B cell (primary cell): ENCODE measurements at regions not wholly inside any gene's neighbourhood (a gene's known extent, or its start where the extent isn't known, plus 50 kb on each side); places are given as distances from the start of the nearest gene placed in this dataset.

ENCODE experiments used
- EZH2 ChIP-seq: IDR thresholded peaks from 2 replicates; pipeline ENCODE4 v1.6.1; 2012; ENCODE audit warnings: borderline replicate concordance, low read depth, mild to moderate bottlenecking, moderate library complexity, low read length; ENCODE audit not compliant: insufficient read depth, poor library complexity, severe bottlenecking
- TF ChIP-seq, protein P1 (sequence below): fragments of 200-600 bp; IDR thresholded peaks from one replicate; pipeline ENCODE4 v1.8.0; 2022; ENCODE audit warnings: antibody characterized with exemption, mild to moderate bottlenecking

GRCh38 chr1:93025572-93025971 lies 53.5 kb upstream of the MTF2 start:
- TF ChIP-seq, protein P1, sequence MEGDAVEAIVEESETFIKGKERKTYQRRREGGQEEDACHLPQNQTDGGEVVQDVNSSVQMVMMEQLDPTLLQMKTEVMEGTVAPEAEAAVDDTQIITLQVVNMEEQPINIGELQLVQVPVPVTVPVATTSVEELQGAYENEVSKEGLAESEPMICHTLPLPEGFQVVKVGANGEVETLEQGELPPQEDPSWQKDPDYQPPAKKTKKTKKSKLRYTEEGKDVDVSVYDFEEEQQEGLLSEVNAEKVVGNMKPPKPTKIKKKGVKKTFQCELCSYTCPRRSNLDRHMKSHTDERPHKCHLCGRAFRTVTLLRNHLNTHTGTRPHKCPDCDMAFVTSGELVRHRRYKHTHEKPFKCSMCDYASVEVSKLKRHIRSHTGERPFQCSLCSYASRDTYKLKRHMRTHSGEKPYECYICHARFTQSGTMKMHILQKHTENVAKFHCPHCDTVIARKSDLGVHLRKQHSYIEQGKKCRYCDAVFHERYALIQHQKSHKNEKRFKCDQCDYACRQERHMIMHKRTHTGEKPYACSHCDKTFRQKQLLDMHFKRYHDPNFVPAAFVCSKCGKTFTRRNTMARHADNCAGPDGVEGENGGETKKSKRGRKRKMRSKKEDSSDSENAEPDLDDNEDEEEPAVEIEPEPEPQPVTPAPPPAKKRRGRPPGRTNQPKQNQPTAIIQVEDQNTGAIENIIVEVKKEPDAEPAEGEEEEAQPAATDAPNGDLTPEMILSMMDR, result no peak
- TF ChIP-seq EZH2, result no peak
